ENCODE measurements at regions not wholly inside any gene's neighbourhood (a gene's known extent, or its start where the extent isn't known, plus 50 kb on each side); places are given as distances from the start of the nearest gene placed in this dataset.

- TF ChIP-seq MXI1 (IDR thresholded peaks at IDR 0.05; ENCODE audit: borderline replicate concordance, low read depth, low read length): no peak
- no peak for TF ChIP-seq POLR2A (IDR thresholded peaks at IDR 0.05; ENCODE audit: low read depth, low read length)
- TF ChIP-seq CTCF (conservative IDR thresholded peaks at IDR 0.05; ENCODE audit: low read depth, low read length): no peak
- no peak for TF ChIP-seq FOS (IDR thresholded peaks at IDR 0.05; ENCODE audit: low read depth, low read length)
- no peak for TF ChIP-seq CEBPB (IDR thresholded peaks at IDR 0.05; ENCODE audit: low read depth, low read length)
- TF ChIP-seq RAD21 (IDR thresholded peaks at IDR 0.05; ENCODE audit: low read length): no peak
- no peak for TF ChIP-seq SMC3 (IDR thresholded peaks at IDR 0.05; ENCODE audit: low read depth, low read length)
Measured at GRCh38 chr12:59268295-59268809, 327.5 kb upstream of the SLC16A7 start.

Data from IMR-90 (cell line).